Kidney (tissue), 13 donors: ENCODE measurements at regions not wholly inside any gene's neighbourhood (a gene's known extent, or its start where the extent isn't known, plus 50 kb on each side); places are given as distances from the start of the nearest gene placed in this dataset.

ENCODE experiments used
- DNase-seq, 5 donors: peaks; one replicate each; pipeline ENCODE4 v3.0.0-alpha.2; 2013 to 2020
- FAIRE-seq: peaks from 2 replicates; lab custom pipeline; 2012; peaks lifted over from hg19 to GRCh38; lab: Jason Lieb, UNC
- H3K27ac ChIP-seq, 2 donors: one replicate each; pipeline ENCODE4 v1.7.0; 2013; ENCODE audit warnings: low read depth in 2 of 2, low read length in 2 of 2, inconsistent platforms in 1 of 2
- H3K27me3 ChIP-seq: one replicate; pipeline ENCODE4 v1.7.1; 2013; ENCODE audit warnings: low read length, inconsistent platforms; ENCODE audit not compliant: control insufficient read depth, insufficient read depth
- H3K36me3 ChIP-seq, 3 donors: one replicate each; pipeline versions ENCODE4 v1.7.0 to v1.7.1; 2013; ENCODE audit warnings: low read length in 3 of 3, control low read depth in 1 of 3, inconsistent platforms in 1 of 3; ENCODE audit not compliant: insufficient read depth in 3 of 3, control insufficient read depth in 2 of 3
- H3K4me1 ChIP-seq, 3 donors: one replicate each; pipeline versions ENCODE4 v1.7.0 to v1.7.1; 2013; ENCODE audit warnings: low read length in 3 of 3, inconsistent platforms in 1 of 3, low read depth in 1 of 3; ENCODE audit not compliant: control insufficient read depth in 2 of 3, insufficient read depth in 2 of 3
- H3K4me3 ChIP-seq, 3 donors: one replicate each; pipeline versions ENCODE4 v1.7.0 to v1.8.1; 2013; ENCODE audit warnings: low read length in 3 of 3, control low read depth in 1 of 3, inconsistent platforms in 1 of 3
- H3K9ac ChIP-seq, 3 donors: one replicate each; pipeline versions ENCODE4 v1.7.0 to v1.7.1; 2013; ENCODE audit warnings: low read length in 3 of 3, control low read depth in 1 of 3, inconsistent platforms in 1 of 3
- H3K9me3 ChIP-seq, 3 donors: one replicate each; pipeline versions ENCODE4 v1.7.0 to v1.7.1; 2013; ENCODE audit warnings: low read length in 3 of 3, control low read depth in 1 of 3, inconsistent platforms in 1 of 3; ENCODE audit not compliant: control insufficient read depth in 2 of 3, insufficient read depth in 1 of 3
- CTCF ChIP-seq: IDR thresholded peaks from 3 replicates; pipeline ENCODE4 v1.5.1; 2012; ENCODE audit warnings: mild to moderate bottlenecking, moderate library complexity, borderline replicate concordance; ENCODE audit not compliant: insufficient read depth; ENCODE audit errors: extremely low read depth
- intact Hi-C: fragments of 100-400 bp; cut with DNase I; formaldehyde crosslinking; loops from one replicate; pipeline ENCODE4 v1.11.1; 2022
- donor health status: control.
- donor health status: control.
- donor health status: control.
- donor health status: control.
- donor health status: control.
- donor health status: DM: yes; HTN: yes; CAD: no.
- donor health status: Normal renal cell carcinoma (clear cell type).

GRCh38 chr5:2011481-2012411 lies 129.0 kb upstream of the IRX4 start:
- Histone ChIP-seq H3K9me3 (no peaks in the 10 kb centered on the region), H3K4me1 (no peaks in the 10 kb centered on the region), H3K36me3 (no peaks in the 10 kb centered on the region), H3K4me3 (no peak overlapping the region), H3K9ac (no peak overlapping the region), H3K27me3 (no peaks in the 10 kb centered on the region), H3K27ac (no peak overlapping the region)
- intact Hi-C loops, result no loop called here
- FAIRE-seq (no peak), DNase-seq (no peak)
- no peak for TF ChIP-seq CTCF

GRCh38 chr5:2010940-2011339 lies 128.2 kb upstream of the IRX4 start:
- no peaks in the 10 kb centered on the region for H3K9me3 ChIP-seq
- no peak overlapping the region for H3K9ac ChIP-seq
- FAIRE-seq (no peak), DNase-seq (no peak)
- no peaks in the 10 kb centered on the region for H3K4me1 ChIP-seq
- TF ChIP-seq CTCF, result no peak
- no peak overlapping the region for H3K4me3 ChIP-seq
- intact Hi-C loops, result no loop called here
- no peaks in the 10 kb centered on the region for H3K27me3 ChIP-seq
- no peaks in the 10 kb centered on the region for H3K36me3 ChIP-seq
- H3K27ac ChIP-seq, result no peak overlapping the region

- TF ChIP-seq CTCF, result no peak
- FAIRE-seq (no peak), DNase-seq (no peak)
- Histone ChIP-seq H3K9me3 (no peaks in the 10 kb centered on the region), H3K27ac (no peak overlapping the region), H3K4me3 (no peak overlapping the region), H3K9ac (no peak overlapping the region), H3K4me1 (no peaks in the 10 kb centered on the region), H3K36me3 (no peaks in the 10 kb centered on the region), H3K27me3 (no peaks in the 10 kb centered on the region)
- intact Hi-C loops, result no loop called here
Observed at GRCh38 chr5:2009986-2010914, 127.5 kb upstream of the IRX4 start.
